Gastrocnemius medialis (tissue), 4 donors: ENCODE measurements at regions not wholly inside any gene's neighbourhood (a gene's known extent, or its start where the extent isn't known, plus 50 kb on each side); places are given as distances from the start of the nearest gene placed in this dataset.

Experiments
- POLR2A ChIP-seq, 2 donors: fragments of 450-650 bp; IDR thresholded peaks; one replicate each; pipeline ENCODE4 v1.6.1; 2017; ENCODE audit warnings: antibody characterized with exemption in 2 of 2, mild to moderate bottlenecking in 2 of 2, moderate library complexity in 2 of 2
- TF ChIP-seq, protein P1 (sequence below), 5 experiments: fragments of 450-650 bp in 3 of 5; fragments of 200-600 bp in 2 of 5; sonication (generic) in 2 of 5; IDR thresholded peaks in 4 of 5; conservative IDR thresholded peaks in 1 of 5; 1 replicate in 4 of 5; 2 replicates in 1 of 5; pipeline ENCODE4 v1.5.1; 2016 to 2019; ENCODE audit warnings: antibody characterized with exemption in 5 of 5, mild to moderate bottlenecking in 3 of 5, moderate library complexity in 3 of 5

DNA sequence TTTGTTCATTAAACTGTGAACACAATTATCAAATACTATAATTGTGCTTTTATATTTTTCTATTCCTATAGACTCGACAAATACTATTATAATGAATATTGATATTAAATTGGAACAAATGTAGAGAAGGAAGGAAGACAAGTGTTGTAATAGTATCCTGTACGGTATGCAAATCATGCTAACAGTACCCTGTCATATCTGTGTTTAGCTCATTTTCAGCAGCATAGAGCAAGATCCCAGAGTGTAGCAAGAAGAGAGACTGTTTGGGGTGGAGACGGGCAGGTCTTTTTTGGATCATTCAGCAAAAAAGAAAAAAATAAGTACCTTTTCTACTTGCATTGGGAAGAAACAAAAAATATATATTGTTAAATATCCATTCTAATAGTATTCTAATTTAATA lies 224.1 kb downstream of the TPRG1 start:
- TF ChIP-seq, protein P1, sequence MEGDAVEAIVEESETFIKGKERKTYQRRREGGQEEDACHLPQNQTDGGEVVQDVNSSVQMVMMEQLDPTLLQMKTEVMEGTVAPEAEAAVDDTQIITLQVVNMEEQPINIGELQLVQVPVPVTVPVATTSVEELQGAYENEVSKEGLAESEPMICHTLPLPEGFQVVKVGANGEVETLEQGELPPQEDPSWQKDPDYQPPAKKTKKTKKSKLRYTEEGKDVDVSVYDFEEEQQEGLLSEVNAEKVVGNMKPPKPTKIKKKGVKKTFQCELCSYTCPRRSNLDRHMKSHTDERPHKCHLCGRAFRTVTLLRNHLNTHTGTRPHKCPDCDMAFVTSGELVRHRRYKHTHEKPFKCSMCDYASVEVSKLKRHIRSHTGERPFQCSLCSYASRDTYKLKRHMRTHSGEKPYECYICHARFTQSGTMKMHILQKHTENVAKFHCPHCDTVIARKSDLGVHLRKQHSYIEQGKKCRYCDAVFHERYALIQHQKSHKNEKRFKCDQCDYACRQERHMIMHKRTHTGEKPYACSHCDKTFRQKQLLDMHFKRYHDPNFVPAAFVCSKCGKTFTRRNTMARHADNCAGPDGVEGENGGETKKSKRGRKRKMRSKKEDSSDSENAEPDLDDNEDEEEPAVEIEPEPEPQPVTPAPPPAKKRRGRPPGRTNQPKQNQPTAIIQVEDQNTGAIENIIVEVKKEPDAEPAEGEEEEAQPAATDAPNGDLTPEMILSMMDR (IDR thresholded peaks at IDR 0.05 in 4 of 5, conservative IDR thresholded peaks at IDR 0.05 in 1 of 5): no peak
- TF ChIP-seq POLR2A (IDR thresholded peaks at IDR 0.05): no peak
